Neural cell (in vitro differentiated cells): ENCODE measurements at regions not wholly inside any gene's neighbourhood (a gene's known extent, or its start where the extent isn't known, plus 50 kb on each side); places are given as distances from the start of the nearest gene placed in this dataset.

Experiments
- H2AFZ ChIP-seq: fragments of 200-600, 300-800 bp; sonication (generic), shearing (Covaris generic); 2 replicates; pipeline ENCODE4 v1.6.0; 2014; ENCODE audit warnings: low read depth, mild to moderate bottlenecking, antibody characterized with exemption, low read length, moderate library complexity
- H3F3A ChIP-seq: fragments of 200-600 bp; shearing (Covaris generic); 2 replicates; pipeline ENCODE4 v1.6.1; 2016; ENCODE audit warnings: mild to moderate bottlenecking, moderate library complexity, mixed read lengths, antibody characterized with exemption, low read length; ENCODE audit not compliant: insufficient read depth, poor library complexity, severe bottlenecking
- H3K27ac ChIP-seq: fragments of 200-600, 300-800 bp; sonication (generic), shearing (Covaris generic); 2 replicates; pipeline ENCODE4 v1.5.1; 2014; ENCODE audit warnings: mild to moderate bottlenecking, low read length, moderate library complexity
- H3K27me3 ChIP-seq: fragments of 300-800, 200-600 bp; sonication (generic), shearing (Covaris generic); 2 replicates; pipeline ENCODE4 v1.6.0; 2014; ENCODE audit warnings: mild to moderate bottlenecking, low read depth, low read length, moderate library complexity; ENCODE audit not compliant: insufficient read depth
- H3K36me3 ChIP-seq: fragments of 300-800, 200-600 bp; sonication (generic), shearing (Covaris generic); 2 replicates; pipeline ENCODE4 v1.5.1; 2014; ENCODE audit warnings: mild to moderate bottlenecking, antibody characterized with exemption, low read length, moderate library complexity; ENCODE audit not compliant: insufficient read depth
- H3K4me2 ChIP-seq: fragments of 300-800, 200-600 bp; sonication (generic), shearing (Covaris generic); 2 replicates; pipeline ENCODE4 v1.6.0; 2014; ENCODE audit warnings: mild to moderate bottlenecking, low read length
- H3K4me3 ChIP-seq: fragments of 300-800, 200-600 bp; sonication (generic), shearing (Covaris generic); 2 replicates; pipeline ENCODE4 v1.5.1; 2014; ENCODE audit warnings: mild to moderate bottlenecking, low read length, moderate library complexity
- H3K79me2 ChIP-seq: fragments of 200-600 bp; shearing (Covaris generic); replicated peaks from 2 replicates; pipeline ENCODE4 v1.6.0; 2014; ENCODE audit warnings: mild to moderate bottlenecking, low read length, moderate library complexity; ENCODE audit not compliant: insufficient read depth
- H3K9ac ChIP-seq: fragments of 300-800, 200-600 bp; sonication (generic), shearing (Covaris generic); 2 replicates; pipeline ENCODE4 v1.6.1; 2016; ENCODE audit warnings: mild to moderate bottlenecking, low read length, mixed read lengths
- H3K9me2 ChIP-seq: fragments of 200-600 bp; shearing (Covaris generic); 2 replicates; pipeline ENCODE4 v1.6.1; 2016; ENCODE audit warnings: mild to moderate bottlenecking, low read length, mixed read lengths; ENCODE audit not compliant: insufficient read depth
- H3K9me3 ChIP-seq: fragments of 200-600, 300-800 bp; sonication (generic), shearing (Covaris generic); 2 replicates; pipeline ENCODE4 v1.6.1; 2016; ENCODE audit warnings: mild to moderate bottlenecking, mixed run types, low read length, moderate library complexity, mixed read lengths
- H4K20me1 ChIP-seq: fragments of 200-600 bp; shearing (Covaris generic); 2 replicates; pipeline ENCODE4 v1.6.1; 2016; ENCODE audit warnings: mild to moderate bottlenecking, mixed run types; ENCODE audit not compliant: insufficient read depth
- EP300 ChIP-seq: fragments of 450-650 bp; conservative IDR thresholded peaks from 2 replicates; pipeline ENCODE4 v1.6.1; 2014; ENCODE audit warnings: antibody characterized with exemption, mild to moderate bottlenecking, moderate library complexity; ENCODE audit not compliant: poor library complexity, severe bottlenecking
- EZH2 ChIP-seq: fragments of 200-600, 300-800 bp; shearing (Covaris generic), sonication (generic); IDR thresholded peaks from 2 replicates; pipeline ENCODE4 v1.6.1; 2014; ENCODE audit warnings: antibody characterized with exemption, low read length, borderline replicate concordance, mild to moderate bottlenecking; ENCODE audit not compliant: insufficient read depth, poor library complexity, severe bottlenecking
- MXI1 ChIP-seq: fragments of 450-650 bp; conservative IDR thresholded peaks from 2 replicates; pipeline ENCODE4 v1.6.1; 2014; ENCODE audit warnings: antibody characterized with exemption, mild to moderate bottlenecking; ENCODE audit not compliant: poor library complexity, severe bottlenecking
- POLR2AphosphoS5 ChIP-seq: IDR thresholded peaks from 2 replicates; pipeline ENCODE4 v1.6.1; 2012
- RAD21 ChIP-seq: fragments of 450-650 bp; conservative IDR thresholded peaks from 2 replicates; pipeline ENCODE4 v1.6.1; 2014; ENCODE audit warnings: antibody characterized with exemption, mild to moderate bottlenecking, moderate library complexity
- REST ChIP-seq: IDR thresholded peaks from 2 replicates; pipeline ENCODE4 v1.6.1; 2012; ENCODE audit warnings: borderline replicate concordance
- SMC3 ChIP-seq: fragments of 450-650 bp; conservative IDR thresholded peaks from 2 replicates; pipeline ENCODE4 v1.6.1; 2014; ENCODE audit warnings: antibody characterized with exemption, mild to moderate bottlenecking, moderate library complexity; ENCODE audit not compliant: poor library complexity
- TAF1 ChIP-seq: IDR thresholded peaks from 2 replicates; pipeline ENCODE4 v1.6.1; 2012; ENCODE audit warnings: low read depth
- TF ChIP-seq, protein P1 (sequence below): fragments of 450-650 bp; IDR thresholded peaks from 2 replicates; pipeline ENCODE4 v1.5.1; 2014; ENCODE audit warnings: antibody characterized with exemption, mild to moderate bottlenecking, moderate library complexity; ENCODE audit not compliant: poor library complexity, severe bottlenecking

DNA sequence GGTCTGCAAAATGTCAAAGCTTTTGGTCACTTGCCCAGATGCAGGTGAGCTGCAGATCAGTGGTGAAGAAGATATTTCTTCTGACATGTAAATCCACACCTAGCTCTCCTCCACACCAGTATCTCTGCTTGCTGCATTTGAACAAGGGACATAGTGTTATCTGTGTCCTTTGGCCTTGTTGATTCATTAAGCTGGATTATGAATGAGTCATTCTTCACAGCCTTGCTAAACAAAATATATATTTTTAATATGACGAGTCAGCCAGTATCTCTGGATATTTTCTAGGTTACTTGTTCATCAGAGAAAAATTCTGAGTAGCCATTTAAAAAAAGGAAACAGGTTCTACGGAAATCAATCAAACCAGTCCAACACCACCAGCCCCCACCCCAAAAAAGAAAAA is 190.6 kb upstream of the ADAMTS9 start:
- Histone ChIP-seq H3K27me3 (no peaks in the 10 kb centered on the region), H3K9me2 (no peaks in the 10 kb centered on the region), H3K79me2 (no peaks in the 10 kb centered on the region), H3K36me3 (no peaks in the 10 kb centered on the region), H4K20me1 (no peaks in the 10 kb centered on the region), H3K9me3 (no peaks in the 10 kb centered on the region), H3F3A (no peaks in the 10 kb centered on the region), H2AFZ (no peak overlapping the region), H3K4me2 (no peak overlapping the region), H3K4me3 (no peak overlapping the region), H3K27ac (no peak overlapping the region), H3K9ac (no peak overlapping the region)
- TF ChIP-seq POLR2AphosphoS5, result no peak
- TF ChIP-seq TAF1, result no peak
- no peak for TF ChIP-seq REST
- TF ChIP-seq, protein P1, sequence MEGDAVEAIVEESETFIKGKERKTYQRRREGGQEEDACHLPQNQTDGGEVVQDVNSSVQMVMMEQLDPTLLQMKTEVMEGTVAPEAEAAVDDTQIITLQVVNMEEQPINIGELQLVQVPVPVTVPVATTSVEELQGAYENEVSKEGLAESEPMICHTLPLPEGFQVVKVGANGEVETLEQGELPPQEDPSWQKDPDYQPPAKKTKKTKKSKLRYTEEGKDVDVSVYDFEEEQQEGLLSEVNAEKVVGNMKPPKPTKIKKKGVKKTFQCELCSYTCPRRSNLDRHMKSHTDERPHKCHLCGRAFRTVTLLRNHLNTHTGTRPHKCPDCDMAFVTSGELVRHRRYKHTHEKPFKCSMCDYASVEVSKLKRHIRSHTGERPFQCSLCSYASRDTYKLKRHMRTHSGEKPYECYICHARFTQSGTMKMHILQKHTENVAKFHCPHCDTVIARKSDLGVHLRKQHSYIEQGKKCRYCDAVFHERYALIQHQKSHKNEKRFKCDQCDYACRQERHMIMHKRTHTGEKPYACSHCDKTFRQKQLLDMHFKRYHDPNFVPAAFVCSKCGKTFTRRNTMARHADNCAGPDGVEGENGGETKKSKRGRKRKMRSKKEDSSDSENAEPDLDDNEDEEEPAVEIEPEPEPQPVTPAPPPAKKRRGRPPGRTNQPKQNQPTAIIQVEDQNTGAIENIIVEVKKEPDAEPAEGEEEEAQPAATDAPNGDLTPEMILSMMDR, result no peak
- no peak for TF ChIP-seq EP300
- TF ChIP-seq SMC3, result no peak
- no peak for TF ChIP-seq EZH2
- no peak for TF ChIP-seq RAD21
- no peak for TF ChIP-seq MXI1

DNA sequence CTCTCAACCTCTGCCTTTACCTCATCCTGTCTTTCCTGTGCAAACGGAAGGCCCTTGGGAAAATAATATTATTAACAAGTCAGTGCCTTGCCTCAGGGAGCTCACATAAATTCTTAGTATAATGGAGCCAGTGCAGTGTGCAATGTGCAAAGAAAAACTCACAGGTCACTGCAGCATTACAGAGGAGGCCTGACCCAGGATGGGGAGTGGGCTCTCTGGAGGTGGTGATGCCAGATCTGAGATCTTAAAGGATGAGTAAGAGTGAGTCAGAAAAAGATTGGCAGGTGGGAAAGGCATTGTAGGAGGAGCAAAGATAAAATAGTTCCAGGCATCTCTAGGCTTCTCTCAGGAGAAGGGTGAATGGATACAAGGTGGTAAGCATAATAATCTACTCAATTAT is 185.6 kb upstream of the ADAMTS9 start:
- no peaks in the 10 kb centered on the region for H3K36me3 ChIP-seq
- no peak overlapping the region for H3K27ac ChIP-seq
- TF ChIP-seq SMC3 (no peak), POLR2AphosphoS5 (no peak), EZH2 (no peak), REST (no peak), TAF1 (no peak), EP300 (no peak), RAD21 (no peak), MXI1 (no peak)
- TF ChIP-seq, protein P1, result no peak
- no peaks in the 10 kb centered on the region for H3K9me2 ChIP-seq
- H3F3A ChIP-seq, result no peaks in the 10 kb centered on the region
- no peaks in the 10 kb centered on the region for H3K27me3 ChIP-seq
- H4K20me1 ChIP-seq, result no peaks in the 10 kb centered on the region
- no peaks in the 10 kb centered on the region for H3K9me3 ChIP-seq
- H2AFZ ChIP-seq, result no peak overlapping the region
- H3K79me2 ChIP-seq, result no peaks in the 10 kb centered on the region
- no peak overlapping the region for H3K9ac ChIP-seq
- H3K4me3 ChIP-seq, result no peak overlapping the region
- no peak overlapping the region for H3K4me2 ChIP-seq
